SK-N-MC (cell line): ENCODE measurements at regions not wholly inside any gene's neighbourhood (a gene's known extent, or its start where the extent isn't known, plus 50 kb on each side); places are given as distances from the start of the nearest gene placed in this dataset.

Experiments used
- EZH2 ChIP-seq: fragments of 200-600 bp; sonication (generic); IDR thresholded peaks from one replicate; pipeline ENCODE4 v1.6.1; 2017; ENCODE audit warnings: antibody characterized with exemption
- FOXP2 ChIP-seq: optimal IDR thresholded peaks from 2 replicates; pipeline ENCODE3; 2011; ENCODE audit warnings: mild to moderate bottlenecking, moderate library complexity; ENCODE audit not compliant: insufficient read depth; ENCODE audit errors: extremely low read length, control extremely low read depth
- POLR2AphosphoS5 ChIP-seq: IDR thresholded peaks from 2 replicates; pipeline ENCODE4 v1.6.1; 2012; ENCODE audit warnings: mild to moderate bottlenecking, low read depth, low read length, borderline replicate concordance

GRCh38 chr2:221197225-221197856, 374.8 kb downstream of the EPHA4 start:
- TF ChIP-seq EZH2 (no peak), POLR2AphosphoS5 (no peak), FOXP2 (no peak)
